ENCODE measurements at regions not wholly inside any gene's neighbourhood (a gene's known extent, or its start where the extent isn't known, plus 50 kb on each side); places are given as distances from the start of the nearest gene placed in this dataset.
"Not testable (repeated sequence)": the region's sequence is repeated elsewhere in the genome, so short reads cannot be mapped to it uniquely, and the experiment has no call there.

DNA sequence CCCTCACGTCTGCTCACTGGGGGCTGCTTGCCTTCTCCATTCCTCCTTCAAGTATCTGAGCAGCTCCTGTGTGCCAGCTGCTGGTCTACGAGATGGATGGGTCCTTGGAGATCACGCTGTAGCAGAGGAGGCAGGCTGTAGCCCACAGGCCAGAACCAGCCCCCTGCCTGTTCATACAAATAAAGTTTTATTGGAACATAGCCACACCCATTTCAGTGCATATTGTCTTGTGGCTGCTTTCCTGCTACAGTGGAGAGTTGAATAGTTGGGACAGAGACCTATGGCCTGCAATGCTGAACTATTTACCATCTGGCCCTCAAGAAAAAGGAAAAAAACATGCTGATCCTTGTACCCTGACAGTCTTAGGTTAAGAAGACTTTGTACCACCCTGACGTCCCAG, 136.8 kb upstream of the HMX1 start:
- not testable (repeated sequence) for ATAC-seq; H3K79me2 ChIP-seq (replicated peaks; ENCODE audit: insufficient read depth); H2AFZ ChIP-seq; H3K4me1 Mint-ChIP-seq; H3K36me3 ChIP-seq (ENCODE audit: insufficient read depth); H3K9me3 Mint-ChIP-seq; H3K4me1 ChIP-seq (ENCODE audit: insufficient read depth); H3K27me3 Mint-ChIP-seq (ENCODE audit: insufficient read depth, low read depth, poor library complexity); H3K9me2 ChIP-seq (ENCODE audit: insufficient read depth); H3K4me3 Mint-ChIP-seq; H3K36me3 Mint-ChIP-seq (ENCODE audit: low read depth); H3K4me2 ChIP-seq; H3K27ac Mint-ChIP-seq; H3K27ac ChIP-seq (ENCODE audit: low read depth); H3F3A ChIP-seq (replicated peaks; ENCODE audit: low read depth); DNase-seq (ENCODE audit: low spot score); H3K4me3 ChIP-seq; H4K20me1 ChIP-seq (replicated peaks; ENCODE audit: insufficient read depth); H3K27me3 ChIP-seq (ENCODE audit: insufficient read depth)

GRCh38 chr4:9001153-9001552, 129.5 kb upstream of the HMX1 start:
- not testable (repeated sequence) for H3K4me1 ChIP-seq (ENCODE audit: insufficient read depth); H3F3A ChIP-seq (replicated peaks; ENCODE audit: low read depth); H3K9me2 ChIP-seq (ENCODE audit: insufficient read depth); H3K36me3 ChIP-seq (ENCODE audit: insufficient read depth); ATAC-seq; H3K9me3 Mint-ChIP-seq; H3K79me2 ChIP-seq (replicated peaks; ENCODE audit: insufficient read depth); H3K27ac ChIP-seq (ENCODE audit: low read depth); H3K36me3 Mint-ChIP-seq (ENCODE audit: low read depth); H2AFZ ChIP-seq; H3K27ac Mint-ChIP-seq; H4K20me1 ChIP-seq (replicated peaks; ENCODE audit: insufficient read depth)
- Histone ChIP-seq H3K4me3 (peak overlapping the region; percentile 60; the same call in 1 of the 2 replicates), H3K4me2 (peak overlapping the region; percentile 78; the same call in 1 of the 2 replicates), H3K27me3 (ENCODE audit: insufficient read depth) (peaks cover 17% of the 10 kb centered on the region)
- peak; percentile 8 for DNase-seq (ENCODE audit: low spot score)
- peaks cover 40% of the 10 kb centered on the region for H3K27me3 Mint-ChIP-seq (ENCODE audit: insufficient read depth, low read depth, poor library complexity)
- peaks cover 18% of the 10 kb centered on the region for H3K4me1 Mint-ChIP-seq
- peak overlapping the region; percentile 49 for H3K4me3 Mint-ChIP-seq

- H3K4me1 ChIP-seq (ENCODE audit: insufficient read depth); H3K9me3 Mint-ChIP-seq; H3K9me2 ChIP-seq (ENCODE audit: insufficient read depth); H3K36me3 ChIP-seq (ENCODE audit: insufficient read depth); H3K27ac ChIP-seq (ENCODE audit: low read depth); H4K20me1 ChIP-seq (replicated peaks; ENCODE audit: insufficient read depth); H3F3A ChIP-seq (replicated peaks; ENCODE audit: low read depth); H2AFZ ChIP-seq; H3K36me3 Mint-ChIP-seq (ENCODE audit: low read depth); H3K27ac Mint-ChIP-seq; H3K79me2 ChIP-seq (replicated peaks; ENCODE audit: insufficient read depth): not testable (repeated sequence)
- TF ChIP-seq, protein P1, sequence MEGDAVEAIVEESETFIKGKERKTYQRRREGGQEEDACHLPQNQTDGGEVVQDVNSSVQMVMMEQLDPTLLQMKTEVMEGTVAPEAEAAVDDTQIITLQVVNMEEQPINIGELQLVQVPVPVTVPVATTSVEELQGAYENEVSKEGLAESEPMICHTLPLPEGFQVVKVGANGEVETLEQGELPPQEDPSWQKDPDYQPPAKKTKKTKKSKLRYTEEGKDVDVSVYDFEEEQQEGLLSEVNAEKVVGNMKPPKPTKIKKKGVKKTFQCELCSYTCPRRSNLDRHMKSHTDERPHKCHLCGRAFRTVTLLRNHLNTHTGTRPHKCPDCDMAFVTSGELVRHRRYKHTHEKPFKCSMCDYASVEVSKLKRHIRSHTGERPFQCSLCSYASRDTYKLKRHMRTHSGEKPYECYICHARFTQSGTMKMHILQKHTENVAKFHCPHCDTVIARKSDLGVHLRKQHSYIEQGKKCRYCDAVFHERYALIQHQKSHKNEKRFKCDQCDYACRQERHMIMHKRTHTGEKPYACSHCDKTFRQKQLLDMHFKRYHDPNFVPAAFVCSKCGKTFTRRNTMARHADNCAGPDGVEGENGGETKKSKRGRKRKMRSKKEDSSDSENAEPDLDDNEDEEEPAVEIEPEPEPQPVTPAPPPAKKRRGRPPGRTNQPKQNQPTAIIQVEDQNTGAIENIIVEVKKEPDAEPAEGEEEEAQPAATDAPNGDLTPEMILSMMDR (conservative IDR thresholded peaks at IDR 0.05; ENCODE audit: low read depth in 2 of 2), result peak; percentile 41 to 67
- peak; percentile 16 for TF ChIP-seq REST (IDR thresholded peaks at IDR 0.05; ENCODE audit: unreplicated experiment)
- ATAC-seq (peak; percentile 77), DNase-seq (ENCODE audit: low spot score) (peak; percentile 61)
- H3K4me3 Mint-ChIP-seq, result peak overlapping the region; percentile 69
- H3K4me1 Mint-ChIP-seq, result peaks cover 18% of the 10 kb centered on the region
- Histone ChIP-seq H3K4me2 (peak overlapping the region; percentile 79; the same call in 1 of the 2 replicates), H3K4me3 (peak overlapping the region; percentile 60), H3K27me3 (ENCODE audit: insufficient read depth) (peaks cover 17% of the 10 kb centered on the region)
- peaks cover 40% of the 10 kb centered on the region for H3K27me3 Mint-ChIP-seq (ENCODE audit: insufficient read depth, low read depth, poor library complexity)
Measured at GRCh38 chr4:9000505-9001001, 128.9 kb upstream of the HMX1 start.

- not testable (repeated sequence) for H4K20me1 ChIP-seq (replicated peaks; ENCODE audit: insufficient read depth); H3K27ac ChIP-seq (ENCODE audit: low read depth); H3K27me3 ChIP-seq (ENCODE audit: insufficient read depth); H2AFZ ChIP-seq; H3K27ac Mint-ChIP-seq; H3K4me2 ChIP-seq; ATAC-seq; H3K27me3 Mint-ChIP-seq (ENCODE audit: insufficient read depth, low read depth, poor library complexity); H3F3A ChIP-seq (replicated peaks; ENCODE audit: low read depth); H3K9me2 ChIP-seq (ENCODE audit: insufficient read depth); H3K4me1 Mint-ChIP-seq; DNase-seq (ENCODE audit: low spot score); H3K79me2 ChIP-seq (replicated peaks; ENCODE audit: insufficient read depth); H3K4me1 ChIP-seq (ENCODE audit: insufficient read depth); H3K36me3 ChIP-seq (ENCODE audit: insufficient read depth); H3K4me3 Mint-ChIP-seq; H3K36me3 Mint-ChIP-seq (ENCODE audit: low read depth); H3K4me3 ChIP-seq
- peaks cover 10% of the 10 kb centered on the region for H3K9me3 Mint-ChIP-seq
Measured at GRCh38 chr4:8992981-8993380, 121.3 kb upstream of the HMX1 start.

- not testable (repeated sequence) for H3K27ac Mint-ChIP-seq, H2AFZ ChIP-seq
Measured at GRCh38 chr4:8991449-8991848, 119.8 kb upstream of the HMX1 start.

More at GRCh38 chr4:8991449-8991848, 119.8 kb upstream of the HMX1 start:
- not testable (repeated sequence) for H3K4me1 ChIP-seq (ENCODE audit: insufficient read depth); H3K27me3 Mint-ChIP-seq (ENCODE audit: insufficient read depth, low read depth, poor library complexity); H3K36me3 ChIP-seq (ENCODE audit: insufficient read depth); ATAC-seq; DNase-seq (ENCODE audit: low spot score); H3K36me3 Mint-ChIP-seq (ENCODE audit: low read depth); H3K4me3 Mint-ChIP-seq; H3K27ac ChIP-seq (ENCODE audit: low read depth); H3K79me2 ChIP-seq (replicated peaks; ENCODE audit: insufficient read depth); H4K20me1 ChIP-seq (replicated peaks; ENCODE audit: insufficient read depth); H3K9me2 ChIP-seq (ENCODE audit: insufficient read depth); H3K27me3 ChIP-seq (ENCODE audit: insufficient read depth); H3F3A ChIP-seq (replicated peaks; ENCODE audit: low read depth); H3K4me3 ChIP-seq; H3K4me2 ChIP-seq; H3K4me1 Mint-ChIP-seq
- H3K9me3 Mint-ChIP-seq, result peaks cover 10% of the 10 kb centered on the region
